GM18505 (cell line): ENCODE measurements at regions not wholly inside any gene's neighbourhood (a gene's known extent, or its start where the extent isn't known, plus 50 kb on each side); places are given as distances from the start of the nearest gene placed in this dataset.
"Not testable (repeated sequence)": the region's sequence is repeated elsewhere in the genome, so short reads cannot be mapped to it uniquely, and the experiment has no call there.

Experiments used
- ATAC-seq: cut with Tn5 transposase; IDR thresholded peaks from one replicate; pipeline ENCODE4 v1.9.1; 2021; ENCODE audit not compliant: unreplicated experiment
- POLR2A ChIP-seq: IDR thresholded peaks from 4 replicates; pipeline ENCODE4 v1.6.1; 2011; ENCODE audit warnings: borderline replicate concordance; ENCODE audit not compliant: insufficient read depth, insufficient read length; ENCODE audit errors: extremely low read depth

DNA sequence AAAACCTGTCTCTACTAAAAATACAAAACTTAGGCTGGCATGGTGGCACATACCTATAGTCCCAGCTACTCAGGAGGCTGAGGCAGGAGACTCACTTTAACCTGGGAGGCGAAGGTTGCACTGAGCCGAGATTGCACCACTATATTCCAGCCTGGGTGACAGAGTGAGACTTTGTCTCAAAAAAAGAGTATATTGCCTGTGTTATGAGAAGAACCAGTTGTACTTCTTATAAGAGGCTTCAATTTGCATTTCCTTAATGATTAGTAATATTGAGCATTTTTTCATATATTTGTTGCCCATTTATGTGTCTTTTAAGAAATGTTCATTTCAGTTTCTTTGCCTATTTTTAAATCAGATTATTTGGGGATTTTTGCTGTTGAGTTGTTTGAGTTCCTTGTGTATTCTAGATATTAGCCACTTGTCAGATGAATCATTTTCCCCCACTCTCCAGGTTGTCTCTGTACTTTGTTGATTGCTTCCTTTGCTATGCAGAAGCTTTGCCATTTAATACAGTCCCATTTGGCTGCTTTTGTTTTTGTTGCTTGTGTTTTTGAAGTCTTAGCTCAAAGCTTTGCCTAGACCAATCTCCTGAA, 75.8 kb upstream of the LRPPRC start:
- no peak for ATAC-seq
- TF ChIP-seq POLR2A = no peak

DNA sequence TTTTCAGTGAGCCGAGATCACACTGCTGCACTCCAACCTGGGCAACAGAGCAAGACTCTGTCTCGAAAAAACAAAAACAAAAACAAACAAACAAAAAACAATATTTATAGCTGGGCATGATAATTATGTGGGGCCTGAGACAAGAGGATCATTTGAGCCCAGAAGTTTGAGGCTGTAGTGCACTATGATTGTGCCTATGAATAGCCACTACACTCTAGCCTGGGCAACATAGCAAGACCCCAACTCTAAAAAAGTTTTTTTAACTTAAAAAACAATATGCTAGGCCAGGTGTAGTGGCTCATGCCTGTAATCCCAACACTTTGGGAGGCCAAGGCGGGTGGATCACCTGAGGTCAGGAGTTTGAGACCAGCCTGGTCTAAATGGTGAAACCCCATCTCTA, 77.9 kb upstream of the LRPPRC start:
- not testable (repeated sequence) for ATAC-seq

DNA sequence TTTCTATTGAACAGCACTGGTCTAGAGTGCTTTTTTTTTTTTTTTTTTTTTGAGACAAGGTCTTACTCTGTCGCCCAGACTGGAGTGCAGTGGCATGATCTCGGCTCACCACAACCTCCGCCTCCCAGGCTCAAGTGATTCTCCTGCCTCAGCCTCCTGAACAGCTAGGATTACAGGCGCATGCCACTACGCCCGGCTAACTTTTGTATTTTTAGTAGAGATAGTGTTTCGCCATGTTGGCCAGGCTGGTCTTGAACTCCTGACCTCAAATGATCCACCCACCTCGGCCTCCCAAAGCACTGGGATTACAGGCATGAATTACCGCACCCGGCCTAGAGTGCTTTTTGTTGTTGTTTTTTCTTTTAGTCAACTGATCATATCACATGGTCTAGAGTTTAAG, 79.0 kb upstream of the LRPPRC start:
- ATAC-seq = not testable (repeated sequence)

DNA sequence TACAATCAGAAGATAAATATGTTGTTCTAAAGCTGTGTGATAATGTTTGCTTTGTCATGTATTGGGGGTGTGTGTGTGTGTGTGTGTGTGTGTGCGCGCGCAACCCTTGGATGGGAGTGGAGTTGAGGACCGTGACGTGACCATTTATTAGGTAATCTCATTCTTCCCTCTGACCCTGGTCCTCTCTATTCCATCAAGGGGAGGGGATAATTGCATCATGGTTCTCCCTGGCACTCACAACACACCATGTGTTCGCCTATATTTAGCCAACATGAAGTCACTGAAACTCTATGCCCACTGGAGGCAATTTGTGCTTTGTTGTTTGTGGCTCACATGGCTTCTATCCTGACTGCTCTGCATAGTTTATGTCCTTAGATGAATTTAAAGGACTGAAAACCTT, 79.8 kb upstream of the LRPPRC start:
- no peak for TF ChIP-seq POLR2A
- no peak for ATAC-seq

DNA sequence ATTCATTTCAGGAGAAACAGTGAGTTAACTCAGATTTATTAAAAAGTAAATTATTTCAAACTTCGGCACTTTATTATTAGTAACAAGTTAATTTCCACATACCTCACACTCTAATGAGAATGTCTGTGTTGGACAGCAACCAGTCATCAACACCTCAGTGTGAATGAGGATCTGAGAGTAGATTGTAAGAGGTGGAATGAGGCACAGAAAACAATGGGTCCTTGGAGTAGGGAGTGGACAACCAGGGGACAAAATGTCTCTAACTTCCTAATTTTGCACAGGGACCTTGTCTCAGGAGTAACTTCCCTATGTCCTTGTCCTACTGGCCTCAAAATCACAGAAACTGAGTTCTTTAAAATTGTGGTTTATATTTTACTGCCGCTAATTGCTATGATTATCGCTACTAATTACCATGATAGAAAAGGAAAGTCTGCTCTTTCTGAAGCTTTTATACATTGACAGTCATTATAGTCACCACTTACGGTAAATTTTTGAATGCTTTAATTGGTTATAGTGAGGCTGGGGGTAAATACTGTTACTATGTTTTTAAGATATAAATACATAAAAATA, 82.2 kb upstream of the LRPPRC start:
- no peak for ATAC-seq
- no peak for TF ChIP-seq POLR2A

DNA sequence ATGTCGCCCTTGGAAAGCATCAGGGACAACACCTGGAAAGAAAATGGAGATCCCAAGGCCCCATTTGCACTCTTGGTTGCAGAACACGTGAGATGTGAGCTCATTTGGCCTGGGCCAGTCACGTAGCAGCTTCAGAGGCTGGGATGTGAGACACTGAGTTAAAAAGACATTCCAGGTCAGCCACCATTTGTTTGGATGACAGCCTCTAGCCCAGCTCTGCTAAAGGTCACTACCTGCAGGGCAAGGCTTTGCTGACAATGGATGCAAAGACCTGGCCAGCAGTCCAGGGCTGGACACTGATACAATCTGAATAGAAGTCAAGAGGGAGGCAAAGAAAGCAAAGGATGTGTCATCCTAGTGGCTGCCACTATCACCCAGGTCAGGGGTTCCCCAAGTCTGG, 83.9 kb upstream of the LRPPRC start:
- no peak for TF ChIP-seq POLR2A
- no peak for ATAC-seq

DNA sequence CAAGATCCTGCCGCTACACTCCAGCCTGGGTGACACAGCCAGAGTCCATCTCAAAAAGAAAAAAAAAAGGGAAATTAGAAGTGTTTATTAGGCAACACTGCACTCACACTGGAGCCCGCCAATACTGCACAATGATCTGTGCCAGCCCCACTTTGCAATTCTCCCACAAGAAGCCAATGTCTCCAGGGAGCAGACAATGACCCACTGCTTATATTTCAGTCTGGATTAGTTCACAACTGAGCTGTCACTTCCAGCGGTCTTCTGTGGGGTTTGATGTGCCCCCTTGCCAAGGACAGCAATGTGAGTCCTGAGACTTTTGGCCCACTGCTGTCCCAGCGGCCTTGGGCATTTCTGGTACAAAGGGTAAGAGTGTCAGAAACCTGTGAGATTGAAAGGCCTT, 85.6 kb upstream of the PPM1B start:
- no peak for ATAC-seq
- TF ChIP-seq POLR2A = no peak

DNA sequence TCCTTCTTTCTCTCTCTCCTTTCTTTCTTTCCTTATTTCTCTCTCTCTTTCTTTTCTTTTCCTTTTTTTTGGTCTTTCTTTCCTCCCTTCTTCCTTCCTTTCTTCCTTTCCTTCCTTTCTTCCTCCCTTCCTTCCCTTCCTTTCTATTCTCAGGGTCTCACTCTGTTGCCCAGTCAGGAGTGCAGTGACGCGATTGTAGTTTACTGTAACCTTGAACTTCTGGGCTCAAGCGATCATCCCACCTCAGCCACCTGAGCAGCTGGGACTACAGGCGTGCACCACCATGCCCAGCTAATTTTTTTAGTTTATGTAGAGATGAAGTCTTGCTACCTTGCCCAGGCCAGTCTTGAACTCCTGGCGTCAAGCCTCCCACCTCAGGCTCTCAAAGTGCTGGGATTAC, 83.8 kb upstream of the PPM1B start:
- ATAC-seq = no peak
- no peak for TF ChIP-seq POLR2A

DNA sequence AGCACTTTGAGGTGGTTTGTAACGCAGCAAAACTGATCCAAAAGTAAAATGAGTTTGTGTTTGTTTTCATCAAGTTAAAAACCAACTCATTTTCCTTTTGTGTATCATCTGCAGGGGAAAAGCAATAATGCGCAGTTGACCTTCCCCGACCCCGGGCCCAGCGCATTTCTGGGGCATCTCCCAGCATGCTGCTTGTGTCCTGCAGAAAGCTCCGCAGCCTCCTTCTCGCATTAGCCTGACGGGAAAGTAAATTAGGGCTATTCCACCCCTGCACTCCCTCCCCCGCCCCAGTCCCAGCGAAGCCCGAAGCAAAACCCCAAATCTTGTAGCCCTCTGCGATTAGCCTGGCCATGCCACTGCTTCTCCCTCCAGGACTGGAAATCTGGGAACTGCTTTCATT, 82.0 kb upstream of the PPM1B start:
- ATAC-seq = no peak
- TF ChIP-seq POLR2A = no peak

DNA sequence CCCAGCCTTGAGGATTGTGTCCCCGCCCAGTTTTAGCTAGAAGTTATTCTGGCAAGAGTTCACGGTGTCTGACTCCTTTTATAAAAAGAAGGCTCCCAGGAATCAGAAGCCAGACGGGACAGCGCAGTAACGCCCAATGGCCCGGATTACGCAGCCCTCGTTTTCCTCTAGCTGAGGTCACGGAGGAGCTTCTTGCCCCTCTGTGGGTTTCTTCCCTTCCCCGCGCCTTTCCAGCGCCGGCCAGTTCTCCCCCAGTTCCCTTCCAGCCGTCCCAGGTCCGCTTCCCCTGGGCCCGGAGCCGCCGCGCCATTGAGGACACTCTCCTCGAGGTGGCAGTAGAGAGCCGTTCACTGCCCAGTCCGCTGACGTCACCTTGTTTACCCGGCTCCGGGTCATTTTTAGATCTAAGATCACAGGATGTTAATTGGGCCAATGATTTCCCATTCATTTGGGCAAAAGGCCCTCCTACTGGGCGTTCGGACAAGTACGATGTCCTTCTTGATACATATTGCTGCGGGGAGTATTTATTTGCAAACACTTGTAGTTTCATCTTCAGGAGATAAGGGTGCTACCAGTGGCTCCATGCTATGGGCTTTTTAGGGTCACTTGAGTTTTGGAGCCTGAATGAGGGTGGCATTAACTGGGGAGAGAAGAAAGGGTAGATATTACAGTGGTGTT, 81.5 kb upstream of the PPM1B start:
- no peak for TF ChIP-seq POLR2A

DNA sequence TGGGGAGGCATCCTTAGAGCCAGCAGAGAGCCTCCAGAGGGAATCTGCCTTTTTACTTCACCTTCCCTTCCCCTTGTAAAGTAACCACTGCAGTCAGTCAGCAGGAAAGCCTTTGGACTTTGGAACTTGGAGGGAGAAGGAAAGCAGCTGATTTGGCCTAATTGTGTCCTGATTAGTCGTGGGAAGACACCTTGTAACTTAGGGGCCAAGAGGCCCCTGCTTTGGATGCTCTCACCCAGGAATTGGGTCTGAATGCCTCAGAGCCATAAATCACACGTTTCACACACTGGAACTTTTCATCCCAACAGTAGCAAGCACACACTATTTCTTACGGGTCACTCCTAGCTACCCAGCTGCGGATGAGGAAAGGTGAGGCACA, 81.0 kb upstream of the PPM1B start:
- no peak for TF ChIP-seq POLR2A
- no peak for ATAC-seq

More for the DNA sequence above, 81.5 kb upstream of the PPM1B start:
- ATAC-seq = peak; percentile 59

DNA sequence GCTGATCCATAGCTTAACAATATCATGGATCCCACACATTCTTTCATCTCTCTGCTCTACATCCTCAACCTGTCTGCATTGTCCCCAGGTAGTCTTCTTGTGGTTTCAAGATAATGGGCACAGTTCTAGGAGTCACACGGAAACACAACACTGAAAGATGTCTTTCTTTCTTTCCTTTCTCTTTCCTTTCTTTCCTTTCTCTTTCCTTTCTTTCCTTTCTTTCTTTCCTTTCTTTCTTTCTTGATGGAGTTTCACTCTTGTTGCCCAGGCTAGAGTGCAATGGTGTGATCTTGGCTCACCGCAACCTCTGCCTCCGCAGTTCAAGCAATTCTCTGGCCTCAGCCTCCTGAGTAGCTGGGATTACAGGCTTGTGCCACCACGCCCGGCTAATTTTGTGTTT, 76.2 kb upstream of the PPM1B start:
- ATAC-seq = not testable (repeated sequence)

DNA sequence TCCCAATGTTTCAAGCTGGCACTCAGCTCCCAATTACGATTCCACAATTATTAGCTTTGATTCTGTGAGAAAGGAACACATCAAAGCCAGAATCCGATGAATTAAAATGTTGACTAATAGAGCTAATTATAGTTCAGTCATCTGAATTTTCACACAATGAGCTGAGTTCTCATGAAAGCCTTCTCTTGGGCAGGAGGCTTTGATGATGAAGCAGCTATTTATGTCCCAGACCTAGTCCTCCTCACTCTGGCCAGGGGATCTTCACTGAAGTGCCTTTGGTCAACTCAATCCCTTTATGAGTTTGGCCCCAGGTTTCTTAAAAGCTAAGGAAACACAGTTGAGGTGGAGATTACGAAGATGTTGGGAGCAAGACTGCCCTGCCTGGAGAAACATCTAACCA, 74.7 kb upstream of the PPM1B start:
- no peak for TF ChIP-seq POLR2A
- no peak for ATAC-seq

DNA sequence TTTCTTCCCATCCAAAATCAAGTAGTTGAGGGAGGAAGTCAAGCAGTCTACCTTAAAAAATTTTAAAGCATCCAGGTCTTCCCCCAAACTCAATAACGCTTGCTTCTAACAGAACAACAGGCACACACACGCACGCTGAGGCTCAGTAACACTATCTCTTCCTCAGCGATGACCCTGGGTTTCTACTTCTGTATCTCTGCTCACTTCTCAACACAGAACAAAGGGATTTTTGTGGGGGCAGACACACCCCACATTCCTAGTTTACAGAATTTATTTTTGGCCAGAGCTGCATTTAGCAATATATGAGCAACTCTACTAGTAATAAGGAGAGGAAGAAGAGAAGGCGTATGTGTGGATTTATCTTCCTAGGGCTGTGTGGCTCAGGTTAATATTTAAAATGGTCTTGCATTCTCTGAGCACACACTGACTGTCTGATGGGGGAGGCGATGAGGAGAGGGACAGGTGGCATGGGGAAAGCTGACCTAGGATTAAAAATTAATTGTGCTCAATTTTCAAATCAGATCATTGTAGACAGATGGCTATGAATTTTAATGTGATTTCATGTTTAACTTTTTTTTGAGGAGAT, 71.3 kb upstream of the PPM1B start:
- ATAC-seq = no peak
- no peak for TF ChIP-seq POLR2A
